Limb (tissue), 2 donors: ENCODE measurements at regions not wholly inside any gene's neighbourhood (a gene's known extent, or its start where the extent isn't known, plus 50 kb on each side); places are given as distances from the start of the nearest gene placed in this dataset.

Experiments used
- DNase-seq, 2 donors: peaks; one replicate each; pipeline ENCODE4 v3.0.0-alpha.2; 2016; ENCODE audit errors: extremely low spot score in 2 of 2

GRCh38 chr4:100130964-100131363 lies 59.3 kb downstream of the DDIT4L start:
- DNase-seq = no peak

- no peak for DNase-seq
Observed at GRCh38 chr4:100130491-100130890, 59.8 kb downstream of the DDIT4L start.

- no peak for DNase-seq
Observed at GRCh38 chr4:100129774-100130173, 60.5 kb downstream of the DDIT4L start.

GRCh38 chr4:100128338-100128737 lies 61.9 kb downstream of the DDIT4L start:
- no peak for DNase-seq

GRCh38 chr4:100124715-100125114 lies 65.6 kb downstream of the DDIT4L start:
- no peak for DNase-seq

- DNase-seq = no peak
Observed at GRCh38 chr4:100118181-100118580, 72.1 kb downstream of the DDIT4L start.

GRCh38 chr4:100117750-100118149 lies 72.5 kb downstream of the DDIT4L start:
- DNase-seq = no peak

- no peak for DNase-seq
Observed at GRCh38 chr4:100114909-100115308, 75.4 kb downstream of the DDIT4L start.

GRCh38 chr4:100113732-100114131 lies 76.5 kb downstream of the DDIT4L start:
- no peak for DNase-seq

DNA sequence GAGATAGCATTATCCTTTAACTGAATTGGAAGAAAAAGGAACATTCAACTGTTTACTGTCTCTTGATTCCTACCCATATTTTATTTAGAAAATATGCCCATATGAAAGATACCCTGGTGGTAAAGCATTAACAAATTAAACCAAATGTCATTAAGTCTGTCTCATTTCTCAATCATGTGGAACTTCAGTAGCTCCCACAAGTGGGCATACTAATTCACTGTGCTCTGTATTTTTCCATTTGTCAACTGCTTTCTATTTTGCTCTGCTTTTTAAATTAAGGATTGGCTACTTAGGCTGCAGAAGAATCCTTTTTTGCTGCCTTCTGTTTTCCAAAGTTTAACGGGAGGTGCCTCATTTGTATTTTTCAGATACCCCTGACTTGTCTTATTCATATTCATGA lies 77.2 kb downstream of the DDIT4L start:
- no peak for DNase-seq

- no peak for DNase-seq
Observed at GRCh38 chr4:100109921-100110320, 80.3 kb downstream of the DDIT4L start.

- DNase-seq = no peak
Observed at GRCh38 chr4:100108869-100109268, 81.4 kb downstream of the DDIT4L start.

- no peak for DNase-seq
Observed at GRCh38 chr4:100106982-100107381, 83.3 kb downstream of the DDIT4L start.

GRCh38 chr4:100103671-100104070 lies 86.6 kb downstream of the DDIT4L start:
- DNase-seq = no peak

DNA sequence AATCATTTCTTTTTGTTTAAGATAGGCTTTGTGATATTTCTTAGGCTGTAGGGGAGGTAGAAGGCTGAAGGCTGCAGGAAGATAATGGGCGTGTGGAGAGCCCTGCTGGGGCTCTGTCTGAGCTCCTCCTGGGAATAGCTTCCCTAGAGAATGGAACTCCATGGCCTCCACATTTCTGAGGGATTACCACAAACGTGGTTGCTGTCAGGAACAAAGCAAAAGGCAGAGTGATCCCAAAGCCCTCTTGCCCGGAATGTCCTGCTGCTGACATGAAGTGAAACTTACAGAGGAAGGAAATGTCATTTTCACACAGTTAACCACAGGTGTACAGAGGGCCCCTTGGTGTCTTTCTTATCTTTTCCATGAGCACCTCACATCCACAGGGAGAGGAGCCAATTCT lies 89.3 kb downstream of the DDIT4L start:
- no peak for DNase-seq

GRCh38 chr4:100099746-100100145 lies 90.5 kb downstream of the DDIT4L start:
- DNase-seq = no peak

GRCh38 chr4:100098681-100099080 lies 91.6 kb downstream of the DDIT4L start:
- DNase-seq = no peak

- no peak for DNase-seq
Observed at GRCh38 chr4:100098011-100098545, 92.2 kb downstream of the DDIT4L start.

DNA sequence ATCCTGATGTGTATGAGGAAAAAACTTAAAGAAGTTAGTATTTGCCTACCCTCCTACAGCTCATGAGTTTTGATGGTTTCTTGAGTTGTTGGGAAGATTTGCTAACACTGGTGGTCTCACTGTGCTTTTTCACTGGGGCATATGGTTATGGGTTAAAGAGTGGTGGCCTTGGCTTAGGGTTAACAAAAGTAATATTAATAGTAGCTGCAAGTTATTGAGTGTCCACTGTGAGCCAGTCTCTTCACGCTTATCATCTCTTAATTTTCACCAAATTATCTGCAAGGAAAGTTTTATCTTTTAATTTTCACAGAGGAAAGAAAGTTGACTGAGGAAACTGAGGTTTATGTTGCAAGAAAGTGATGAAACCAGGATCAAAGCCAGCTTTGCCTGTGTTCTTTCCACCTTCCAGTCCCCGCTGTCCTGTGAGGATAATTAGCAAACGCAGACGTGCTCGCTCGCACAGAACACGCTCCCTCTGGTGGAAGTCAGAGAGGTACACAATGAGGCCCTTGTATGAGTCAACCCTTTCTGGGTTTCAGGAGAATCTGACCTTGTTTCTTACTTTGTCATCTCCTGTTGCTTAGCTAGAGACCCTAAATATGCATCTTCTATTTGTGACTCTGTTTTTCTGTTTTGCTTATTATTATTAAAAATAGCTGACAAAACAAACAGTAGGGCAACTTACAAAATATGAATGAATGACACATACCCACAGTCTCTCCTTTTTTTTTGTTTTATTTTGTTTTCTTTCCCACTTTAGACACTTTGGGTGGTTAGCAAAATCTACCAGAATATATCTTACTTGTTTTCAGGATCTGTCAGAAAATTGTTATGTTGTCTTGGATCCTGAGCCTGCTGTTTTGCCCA lies 94.3 kb downstream of the DDIT4L start:
- DNase-seq = peak; percentile 44 to 59

- DNase-seq = peak; percentile 78 to 87
Observed at GRCh38 chr4:100093091-100093866, 97.0 kb downstream of the DDIT4L start.

DNA sequence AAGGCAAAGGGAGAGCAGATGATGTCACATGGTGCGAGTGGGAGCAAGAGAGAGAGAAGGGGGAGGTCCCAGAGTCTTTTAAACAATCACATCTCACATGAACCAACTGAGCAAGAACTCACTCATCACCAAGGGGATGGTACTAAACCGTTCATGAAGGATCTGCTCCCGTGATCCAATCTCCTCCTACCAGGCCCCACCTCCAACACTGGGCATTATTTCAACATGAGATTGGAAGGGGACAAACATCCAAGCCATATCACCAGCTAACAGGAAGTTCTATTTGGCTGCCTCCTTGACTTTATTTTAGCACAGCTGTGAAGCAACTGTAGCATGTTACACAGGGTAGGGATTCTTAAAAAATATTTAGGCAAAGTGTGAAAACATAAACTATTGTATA lies 102.5 kb downstream of the DDIT4L start:
- DNase-seq = no peak

DNA sequence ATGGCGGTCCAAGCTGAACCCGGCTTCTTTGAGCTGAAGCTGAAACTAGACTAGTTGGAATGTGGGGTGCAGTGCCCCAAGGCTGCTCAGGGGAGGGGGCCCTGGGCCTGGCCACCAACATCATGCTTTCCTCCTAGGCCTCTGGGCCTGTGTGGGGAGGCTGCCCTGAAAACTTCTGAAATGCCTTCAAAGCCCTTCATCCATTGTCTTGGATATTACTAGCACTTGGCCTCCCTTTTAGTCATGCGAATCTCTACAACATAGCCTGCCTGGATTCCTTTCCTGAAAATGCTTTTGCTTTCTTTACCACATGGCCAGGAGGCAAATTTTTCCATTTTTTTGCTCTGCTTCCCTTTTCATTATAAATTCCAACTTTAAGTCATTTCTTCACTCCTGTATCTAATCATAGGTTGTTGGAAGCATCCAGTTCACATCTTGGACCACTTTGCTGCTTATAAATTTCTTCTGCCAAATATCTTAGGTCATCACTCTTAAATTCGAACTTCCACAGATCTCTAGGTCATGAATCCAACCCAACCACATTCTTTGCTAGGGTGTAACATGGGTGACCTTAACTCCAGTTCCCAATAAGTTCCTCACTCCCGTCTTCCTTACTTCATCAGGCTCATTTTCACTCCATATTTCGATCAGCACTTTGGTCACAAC lies 103.4 kb downstream of the DDIT4L start:
- peak in 1 of 2 donors; percentile 47 for DNase-seq
